ENCODE measurements at regions not wholly inside any gene's neighbourhood (a gene's known extent, or its start where the extent isn't known, plus 50 kb on each side); places are given as distances from the start of the nearest gene placed in this dataset.

- H3K4me3 ChIP-seq (replicated peaks in 1 of 3; ENCODE audit: low read depth in 2 of 3, low read length in 3 of 3): no peak overlapping the region
- Mint-ChIP-seq H3K4me1 (no peaks in the 10 kb centered on the region), H3K27me3 (ENCODE audit: low read depth in 3 of 3) (no peaks in the 10 kb centered on the region), H3K36me3 (no peaks in the 10 kb centered on the region), H3K27ac (no peak overlapping the region), H3K4me3 (no peak overlapping the region), H3K9me3 (peaks cover 2 to 8% (median 4%) of the 10 kb centered on the region in 7 donors)
- no peak overlapping the region for H3K27ac ChIP-seq (ENCODE audit: low read depth in 1 of 2, low read length in 2 of 2)
- H3K9me3 ChIP-seq (replicated peaks in 1 of 2; ENCODE audit: control insufficient read depth in 1 of 2, insufficient read depth in 1 of 2, low read length in 2 of 2): peaks cover 0 to 7% of the 10 kb centered on the region in 2 donors
- no peaks in the 10 kb centered on the region for H3K4me1 ChIP-seq (ENCODE audit: control insufficient read depth in 1 of 2, insufficient read depth in 2 of 2, low read length in 2 of 2)
- WGBS (ENCODE audit: insufficient coverage): 67% methylated on average over 3 of the region's 5 CpGs
- no peak overlapping the region for H3K4me2 ChIP-seq (replicated peaks; ENCODE audit: extremely low read depth, low read length, poor library complexity, severe bottlenecking)
- no peak overlapping the region for H2AFZ ChIP-seq (ENCODE audit: insufficient read depth, low read depth, low read length, poor library complexity, severe bottlenecking)
- H4K20me1 ChIP-seq (ENCODE audit: insufficient read depth, low read length): no peaks in the 10 kb centered on the region
- H3K36me3 ChIP-seq (replicated peaks in 1 of 2; ENCODE audit: control insufficient read depth in 1 of 2, insufficient read depth in 2 of 2, low read length in 2 of 2): no peaks in the 10 kb centered on the region
- no peaks in the 10 kb centered on the region for H3K79me2 ChIP-seq (ENCODE audit: insufficient read depth, low read length)
- no peaks in the 10 kb centered on the region for H3K27me3 ChIP-seq (ENCODE audit: control insufficient read depth in 2 of 2, insufficient read depth in 2 of 2, low read length in 2 of 2)
- intact Hi-C loops (cut with micrococcal nuclease): no loop called here
- H3K9ac ChIP-seq (ENCODE audit: insufficient read depth, low read length, poor library complexity, severe bottlenecking): no peak overlapping the region
- no peak for TF ChIP-seq CTCF (IDR thresholded peaks at IDR 0.05)
- no peak for DNase-seq
Observed at GRCh38 chr2:188770296-188770695, 203.9 kb upstream of the COL3A1 start.

- no peaks in the 10 kb centered on the region for H3K36me3 Mint-ChIP-seq
- no peaks in the 10 kb centered on the region for H3K4me1 ChIP-seq (ENCODE audit: control insufficient read depth in 1 of 2, insufficient read depth in 2 of 2, low read length in 2 of 2)
- TF ChIP-seq CTCF (IDR thresholded peaks at IDR 0.05): no peak
- no peak overlapping the region for H3K27ac ChIP-seq (ENCODE audit: low read depth in 1 of 2, low read length in 2 of 2)
- H3K9me3 ChIP-seq (replicated peaks in 1 of 2; ENCODE audit: control insufficient read depth in 1 of 2, insufficient read depth in 1 of 2, low read length in 2 of 2): peaks cover 0 to 7% of the 10 kb centered on the region in 2 donors
- no peaks in the 10 kb centered on the region for H3K27me3 Mint-ChIP-seq (ENCODE audit: low read depth in 3 of 3)
- H3K4me1 Mint-ChIP-seq: no peaks in the 10 kb centered on the region
- H3K27ac Mint-ChIP-seq: no peak overlapping the region
- no peak for DNase-seq
- H4K20me1 ChIP-seq (ENCODE audit: insufficient read depth, low read length): no peaks in the 10 kb centered on the region
- no peaks in the 10 kb centered on the region for H3K79me2 ChIP-seq (ENCODE audit: insufficient read depth, low read length)
- H3K4me3 ChIP-seq (replicated peaks in 1 of 3; ENCODE audit: low read depth in 2 of 3, low read length in 3 of 3): no peak overlapping the region
- no peak overlapping the region for H2AFZ ChIP-seq (ENCODE audit: insufficient read depth, low read depth, low read length, poor library complexity, severe bottlenecking)
- H3K9me3 Mint-ChIP-seq: peaks cover 2 to 11% (median 4%) of the 10 kb centered on the region in 7 donors
- H3K9ac ChIP-seq (ENCODE audit: insufficient read depth, low read length, poor library complexity, severe bottlenecking): no peak overlapping the region
- no peak overlapping the region for H3K4me2 ChIP-seq (replicated peaks; ENCODE audit: extremely low read depth, low read length, poor library complexity, severe bottlenecking)
- H3K27me3 ChIP-seq (ENCODE audit: control insufficient read depth in 2 of 2, insufficient read depth in 2 of 2, low read length in 2 of 2): no peaks in the 10 kb centered on the region
- no peaks in the 10 kb centered on the region for H3K36me3 ChIP-seq (replicated peaks in 1 of 2; ENCODE audit: control insufficient read depth in 1 of 2, insufficient read depth in 2 of 2, low read length in 2 of 2)
- intact Hi-C loops (cut with micrococcal nuclease): no loop called here
- H3K4me3 Mint-ChIP-seq: no peak overlapping the region
Observed at GRCh38 chr2:188773075-188773474, 201.1 kb upstream of the COL3A1 start.

All from CD14-positive monocyte (primary cell).